Osteocyte (in vitro differentiated cells): ENCODE measurements at regions not wholly inside any gene's neighbourhood (a gene's known extent, or its start where the extent isn't known, plus 50 kb on each side); places are given as distances from the start of the nearest gene placed in this dataset.

ENCODE experiments used
- DNase-seq: peaks from one replicate; pipeline ENCODE4 v3.0.0; 2021; ENCODE audit warnings: mixed read lengths; ENCODE audit not compliant: unreplicated experiment; ENCODE audit errors: extremely low spot score
- H3K27ac Mint-ChIP-seq: one replicate; pipeline ENCODE4 v1.8.0; 2021; ENCODE audit warnings: mild to moderate bottlenecking, mixed read lengths; ENCODE audit not compliant: unreplicated experiment
- H3K27me3 Mint-ChIP-seq: one replicate; pipeline ENCODE4 v1.8.0; 2021; ENCODE audit warnings: mixed read lengths; ENCODE audit not compliant: unreplicated experiment
- H3K36me3 Mint-ChIP-seq: one replicate; pipeline ENCODE4 v1.8.0; 2021; ENCODE audit warnings: mixed read lengths; ENCODE audit not compliant: unreplicated experiment
- H3K4me1 Mint-ChIP-seq: one replicate; pipeline ENCODE4 v1.8.0; 2021; ENCODE audit warnings: mixed read lengths; ENCODE audit not compliant: unreplicated experiment
- H3K4me3 Mint-ChIP-seq: one replicate; pipeline ENCODE4 v1.8.0; 2021; ENCODE audit warnings: mild to moderate bottlenecking, moderate library complexity, mixed read lengths; ENCODE audit not compliant: unreplicated experiment
- H3K9me3 Mint-ChIP-seq: one replicate; pipeline ENCODE4 v1.8.0; 2021; ENCODE audit warnings: mixed read lengths; ENCODE audit not compliant: unreplicated experiment
- TF ChIP-seq, protein P1 (sequence below): fragments of 200-600 bp; sonication (generic); IDR thresholded peaks from 2 replicates; pipeline ENCODE4 v1.5.0; 2021; ENCODE audit warnings: antibody characterized with exemption, mild to moderate bottlenecking, moderate library complexity

DNA sequence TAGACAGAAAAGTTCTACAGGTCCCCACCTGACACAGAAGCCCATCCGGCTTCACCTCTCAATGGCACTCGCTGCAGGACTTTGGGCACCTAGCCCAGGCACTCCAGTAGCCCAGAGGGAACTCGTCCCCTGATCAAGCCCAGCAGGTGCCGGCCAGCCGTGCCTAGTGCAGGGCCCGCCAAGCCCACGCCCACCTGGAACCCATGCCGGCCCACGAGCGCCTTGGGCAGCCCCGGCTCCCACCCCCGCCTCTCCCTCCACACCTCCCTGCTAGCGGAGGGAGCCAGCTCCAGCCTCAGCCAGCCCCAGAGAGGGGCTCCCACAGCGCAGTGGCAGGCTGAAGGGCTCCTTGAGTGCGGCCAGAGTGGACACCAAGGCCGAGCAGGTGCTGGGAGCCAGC is 268.8 kb downstream of the SLITRK1 start:
- no peak overlapping the region for H3K4me3 Mint-ChIP-seq
- no peak for DNase-seq
- TF ChIP-seq, protein P1, sequence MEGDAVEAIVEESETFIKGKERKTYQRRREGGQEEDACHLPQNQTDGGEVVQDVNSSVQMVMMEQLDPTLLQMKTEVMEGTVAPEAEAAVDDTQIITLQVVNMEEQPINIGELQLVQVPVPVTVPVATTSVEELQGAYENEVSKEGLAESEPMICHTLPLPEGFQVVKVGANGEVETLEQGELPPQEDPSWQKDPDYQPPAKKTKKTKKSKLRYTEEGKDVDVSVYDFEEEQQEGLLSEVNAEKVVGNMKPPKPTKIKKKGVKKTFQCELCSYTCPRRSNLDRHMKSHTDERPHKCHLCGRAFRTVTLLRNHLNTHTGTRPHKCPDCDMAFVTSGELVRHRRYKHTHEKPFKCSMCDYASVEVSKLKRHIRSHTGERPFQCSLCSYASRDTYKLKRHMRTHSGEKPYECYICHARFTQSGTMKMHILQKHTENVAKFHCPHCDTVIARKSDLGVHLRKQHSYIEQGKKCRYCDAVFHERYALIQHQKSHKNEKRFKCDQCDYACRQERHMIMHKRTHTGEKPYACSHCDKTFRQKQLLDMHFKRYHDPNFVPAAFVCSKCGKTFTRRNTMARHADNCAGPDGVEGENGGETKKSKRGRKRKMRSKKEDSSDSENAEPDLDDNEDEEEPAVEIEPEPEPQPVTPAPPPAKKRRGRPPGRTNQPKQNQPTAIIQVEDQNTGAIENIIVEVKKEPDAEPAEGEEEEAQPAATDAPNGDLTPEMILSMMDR, result no peak
- no peaks in the 10 kb centered on the region for H3K27me3 Mint-ChIP-seq
- H3K9me3 Mint-ChIP-seq, result peaks cover 9% of the 10 kb centered on the region
- H3K4me1 Mint-ChIP-seq, result no peaks in the 10 kb centered on the region
- H3K36me3 Mint-ChIP-seq, result no peaks in the 10 kb centered on the region
- no peak overlapping the region for H3K27ac Mint-ChIP-seq

DNA sequence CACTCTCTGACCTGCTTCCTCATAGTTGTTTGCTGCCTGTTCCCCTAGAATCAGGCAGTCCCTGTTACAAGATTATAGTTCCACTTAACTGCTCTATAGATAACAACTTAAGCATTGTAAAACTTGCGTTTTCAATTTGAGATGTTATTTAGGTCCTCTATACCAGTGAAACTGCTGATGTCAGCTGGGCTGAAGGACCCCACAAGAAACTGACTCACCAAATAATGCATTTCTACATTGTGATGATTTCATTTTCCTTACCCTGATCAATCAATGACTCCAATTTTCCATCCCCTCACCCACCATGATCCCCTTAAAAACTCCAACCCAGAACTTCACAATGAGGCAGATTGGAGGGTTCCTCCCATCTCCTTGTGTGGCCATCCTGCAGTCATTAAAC is 280.7 kb downstream of the SLITRK1 start:
- H3K9me3 Mint-ChIP-seq, result no peaks in the 10 kb centered on the region
- DNase-seq, result no peak
- no peaks in the 10 kb centered on the region for H3K27me3 Mint-ChIP-seq
- peaks cover 2% of the 10 kb centered on the region for H3K4me1 Mint-ChIP-seq
- no peaks in the 10 kb centered on the region for H3K36me3 Mint-ChIP-seq
- TF ChIP-seq, protein P1, result no peak
- no peak overlapping the region for H3K4me3 Mint-ChIP-seq
- H3K27ac Mint-ChIP-seq, result no peak overlapping the region

DNA sequence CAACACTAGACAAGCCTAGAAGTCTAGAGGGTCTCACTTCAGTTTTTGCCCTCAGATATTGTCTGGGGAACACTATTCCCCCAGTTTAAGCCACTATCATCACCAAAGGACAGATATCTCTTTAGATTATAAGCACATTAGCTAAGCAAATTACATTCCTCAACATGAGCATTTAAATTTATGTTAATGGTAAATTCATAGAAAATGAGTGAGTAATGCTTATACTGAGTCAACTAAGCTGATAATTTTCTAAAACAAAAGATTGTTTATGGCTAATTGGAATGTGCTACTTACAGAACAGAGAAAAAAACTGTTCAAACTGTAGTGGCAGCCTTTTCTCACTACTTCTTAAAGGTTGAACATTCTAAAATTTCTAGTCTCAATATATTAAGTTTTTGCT is 290.2 kb downstream of the SLITRK1 start:
- Mint-ChIP-seq H3K27ac (no peak overlapping the region), H3K4me3 (no peak overlapping the region), H3K36me3 (no peaks in the 10 kb centered on the region), H3K9me3 (peaks cover 7% of the 10 kb centered on the region), H3K27me3 (no peaks in the 10 kb centered on the region), H3K4me1 (no peaks in the 10 kb centered on the region)
- TF ChIP-seq, protein P1, result no peak
- no peak for DNase-seq

DNA sequence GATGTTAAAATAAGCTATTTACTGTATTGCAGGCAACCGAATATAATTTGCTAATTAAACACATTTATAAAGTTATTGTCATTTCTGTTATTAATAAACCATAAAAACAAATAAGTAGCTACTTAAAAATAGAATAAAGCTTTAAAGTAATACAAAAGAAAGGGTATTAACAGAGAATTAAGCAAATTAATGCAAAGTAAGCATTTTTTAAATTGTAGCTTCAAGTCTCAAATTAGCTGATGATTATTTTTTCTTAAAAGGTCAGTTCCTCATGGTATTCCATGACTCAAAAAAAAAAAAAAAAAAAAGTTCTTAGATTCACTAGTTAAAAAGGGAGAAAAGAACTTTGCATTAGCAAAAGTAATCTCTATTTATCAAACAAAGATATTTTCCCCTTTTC is 292.5 kb downstream of the SLITRK1 start:
- peaks cover 7% of the 10 kb centered on the region for H3K9me3 Mint-ChIP-seq
- no peaks in the 10 kb centered on the region for H3K4me1 Mint-ChIP-seq
- H3K27me3 Mint-ChIP-seq, result no peaks in the 10 kb centered on the region
- TF ChIP-seq, protein P1, result no peak
- H3K4me3 Mint-ChIP-seq, result no peak overlapping the region
- DNase-seq, result no peak
- no peaks in the 10 kb centered on the region for H3K36me3 Mint-ChIP-seq
- H3K27ac Mint-ChIP-seq, result no peak overlapping the region

DNA sequence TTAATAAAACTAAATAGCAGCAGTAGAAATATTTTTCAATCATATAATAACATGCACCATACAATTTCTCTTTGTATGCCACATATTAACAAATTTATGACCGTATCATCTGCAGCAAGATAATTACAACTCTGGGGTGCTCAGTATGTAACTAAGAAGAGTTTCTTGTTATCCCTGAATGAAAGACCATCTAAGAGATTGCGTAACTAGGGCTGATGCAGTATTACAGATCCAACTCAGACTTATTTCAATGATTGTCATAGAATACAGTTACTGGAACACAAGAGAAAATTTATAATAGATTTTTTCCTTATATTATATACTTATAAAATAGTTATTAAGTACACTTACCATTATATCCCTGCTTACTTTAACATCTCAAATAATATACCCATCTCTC is 305.1 kb downstream of the SLITRK1 start:
- H3K9me3 Mint-ChIP-seq, result no peaks in the 10 kb centered on the region
- no peak overlapping the region for H3K4me3 Mint-ChIP-seq
- no peaks in the 10 kb centered on the region for H3K27me3 Mint-ChIP-seq
- H3K4me1 Mint-ChIP-seq, result peaks cover 18% of the 10 kb centered on the region
- TF ChIP-seq, protein P1, result no peak
- H3K36me3 Mint-ChIP-seq, result no peaks in the 10 kb centered on the region
- no peak for DNase-seq
- no peak overlapping the region for H3K27ac Mint-ChIP-seq
